Activated CD4-positive, alpha-beta T cell treated with anti-CD3 and anti-CD28 coated beads for 4 hours (primary cell): ENCODE measurements at regions not wholly inside any gene's neighbourhood (a gene's known extent, or its start where the extent isn't known, plus 50 kb on each side); places are given as distances from the start of the nearest gene placed in this dataset.
"Not testable (repeated sequence)": the region's sequence is repeated elsewhere in the genome, so short reads cannot be mapped to it uniquely, and the experiment has no call there.

Source experiments
- DNase-seq, 2 donors: peaks; one replicate each; pipeline ENCODE4 v3.0.0-alpha.2; 2020

- not testable (repeated sequence) for DNase-seq
Measured at GRCh38 chr7:6939896-6940295, 113.8 kb upstream of the CCZ1B start.

DNA sequence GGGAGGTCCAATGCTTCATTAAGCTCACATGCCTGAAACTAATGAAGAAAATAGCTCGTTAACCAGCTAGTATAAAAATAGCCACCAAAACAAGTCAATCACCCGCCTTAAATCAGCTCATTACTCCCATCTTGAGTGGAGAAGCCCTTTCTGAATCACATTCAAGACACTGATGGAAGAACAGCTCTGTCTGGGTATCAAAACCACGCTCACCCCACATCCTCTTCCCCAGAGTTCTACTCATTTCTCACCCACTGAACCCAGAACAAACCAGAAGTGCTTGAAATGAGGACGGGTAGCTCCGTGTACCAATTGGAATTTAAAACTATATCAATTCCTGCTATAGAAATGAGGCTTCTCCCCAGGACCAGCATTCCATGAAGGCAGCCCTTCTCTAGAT, 120.8 kb upstream of the CCZ1B start:
- not testable (repeated sequence) for DNase-seq

DNA sequence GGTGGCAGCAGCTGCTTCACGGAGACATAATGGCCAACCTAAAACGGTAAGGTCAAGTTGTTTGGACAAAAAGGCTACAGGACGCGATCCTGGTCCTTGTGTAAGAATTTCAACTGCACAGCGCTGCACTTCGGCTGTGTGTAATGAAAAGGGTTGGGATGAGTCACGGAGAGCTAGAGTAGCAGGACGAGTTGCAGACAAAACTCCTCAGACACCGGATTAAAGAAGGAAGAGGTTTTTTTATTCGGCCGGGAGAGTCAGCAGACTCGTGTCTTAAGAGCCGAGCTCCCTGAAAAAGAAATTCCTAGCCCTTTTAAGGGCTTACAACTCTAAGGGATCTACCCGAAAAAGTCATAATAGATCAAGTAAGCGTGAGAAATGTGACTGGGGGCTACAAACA, 124.2 kb upstream of the CCZ1B start:
- DNase-seq = not testable (repeated sequence)

GRCh38 chr7:6951553-6951952, 125.5 kb upstream of the CCZ1B start:
- DNase-seq = not testable (repeated sequence)

DNA sequence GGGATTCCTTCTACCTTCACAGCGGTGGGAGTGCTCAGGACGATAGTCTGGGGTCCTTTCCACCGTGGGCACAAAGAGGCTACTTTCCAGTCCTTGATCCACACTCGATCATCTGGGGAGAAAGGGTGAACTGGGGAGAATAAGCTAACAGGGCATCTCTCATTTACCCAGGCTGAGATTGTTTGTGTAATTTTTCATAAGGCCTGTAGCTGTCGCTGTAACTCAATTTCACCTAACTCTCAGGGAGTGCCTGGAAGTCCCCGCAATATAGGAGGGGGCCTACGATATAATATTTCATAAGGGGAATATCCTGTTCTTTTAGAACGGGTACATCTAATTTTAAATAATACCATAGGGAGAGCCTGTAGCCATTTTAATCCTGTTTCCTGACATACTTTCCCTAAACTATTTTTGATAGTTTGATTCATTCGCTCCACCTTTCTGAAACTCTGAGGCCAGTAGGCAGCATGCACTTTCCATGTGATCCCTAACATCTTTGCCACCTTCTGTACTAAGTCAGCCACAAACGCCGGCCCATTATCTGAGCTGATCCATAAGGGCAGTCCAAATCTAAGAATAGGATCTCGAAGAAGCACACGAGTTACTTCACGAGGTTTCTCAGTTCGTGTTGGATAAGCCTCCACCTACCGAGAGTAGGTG, 127.2 kb upstream of the CCZ1B start:
- not testable (repeated sequence) for DNase-seq

DNA sequence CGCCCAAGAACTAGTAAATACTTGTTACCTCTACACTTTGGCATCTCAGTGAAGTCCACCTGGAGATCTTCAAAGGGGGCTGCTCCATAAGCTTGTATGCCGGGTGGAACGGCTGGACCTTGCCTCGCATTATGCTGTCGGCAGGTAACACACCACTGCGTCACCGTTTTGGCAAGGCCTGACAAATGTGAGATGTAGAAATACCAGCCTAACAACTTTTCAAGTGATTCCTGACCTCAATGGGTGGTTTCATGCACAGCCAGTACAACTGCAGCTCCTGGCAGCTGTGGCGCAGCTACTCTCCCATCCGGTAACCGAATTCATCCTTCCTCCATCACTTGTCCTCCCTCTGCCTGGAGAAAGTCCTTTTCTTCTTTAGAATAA, 127.7 kb upstream of the CCZ1B start:
- not testable (repeated sequence) for DNase-seq

- DNase-seq = not testable (repeated sequence)
Measured at GRCh38 chr7:6955385-6955784, 129.3 kb upstream of the CCZ1B start.

GRCh38 chr7:6955990-6956566, 130.0 kb upstream of the CCZ1B start:
- not testable (repeated sequence) for DNase-seq

DNA sequence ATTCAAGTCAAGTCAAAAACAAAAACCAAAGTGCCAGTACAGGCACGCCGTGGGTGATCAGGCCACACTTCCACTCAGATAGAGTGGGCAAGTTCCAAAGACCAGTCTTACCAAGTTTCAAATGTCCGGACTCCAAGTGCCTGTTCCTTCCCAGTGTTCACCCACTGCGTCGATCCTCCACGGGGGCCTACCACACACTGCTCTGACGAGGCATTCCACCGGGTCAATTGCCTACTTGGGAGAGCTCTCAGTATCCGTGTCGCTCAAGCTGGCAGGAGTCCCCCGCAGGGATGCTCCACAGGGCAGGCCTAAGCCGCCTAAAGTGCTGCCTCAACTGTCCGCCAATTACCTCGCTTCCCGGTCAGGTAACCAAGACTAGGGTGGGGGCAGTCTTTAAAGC, 132.3 kb upstream of the CCZ1B start:
- not testable (repeated sequence) for DNase-seq

GRCh38 chr7:6959942-6960341, 133.9 kb upstream of the CCZ1B start:
- DNase-seq = not testable (repeated sequence)

- DNase-seq = not testable (repeated sequence)
Measured at GRCh38 chr7:6962871-6963270, 136.8 kb upstream of the CCZ1B start.

- DNase-seq = peak; percentile 53 to 62
Measured at GRCh38 chr7:6965051-6965450, 139.0 kb upstream of the CCZ1B start.

- not testable (repeated sequence) for DNase-seq
Measured at GRCh38 chr7:6970180-6970579, 144.1 kb upstream of the CCZ1B start.

DNA sequence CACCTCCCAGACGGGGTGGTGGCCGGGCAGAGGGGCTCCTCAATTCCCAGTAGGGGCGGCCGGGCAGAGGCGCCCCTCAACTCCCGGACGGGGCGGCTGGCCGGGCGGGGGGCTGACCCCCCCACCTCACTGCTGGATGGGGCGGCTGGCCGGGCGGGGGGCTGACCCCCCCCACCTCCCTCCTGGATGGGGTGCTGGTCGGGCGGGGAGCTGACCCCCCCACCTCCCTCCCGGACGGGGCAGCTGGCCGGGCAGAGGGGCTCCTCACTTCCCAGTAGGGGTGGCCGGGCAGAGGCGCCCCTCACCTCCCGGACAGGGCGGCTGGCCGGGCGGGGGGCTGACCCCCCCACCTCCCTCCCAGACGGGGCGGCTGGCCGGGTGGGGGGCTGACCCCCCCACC, 148.8 kb upstream of the CCZ1B start:
- not testable (repeated sequence) for DNase-seq

DNA sequence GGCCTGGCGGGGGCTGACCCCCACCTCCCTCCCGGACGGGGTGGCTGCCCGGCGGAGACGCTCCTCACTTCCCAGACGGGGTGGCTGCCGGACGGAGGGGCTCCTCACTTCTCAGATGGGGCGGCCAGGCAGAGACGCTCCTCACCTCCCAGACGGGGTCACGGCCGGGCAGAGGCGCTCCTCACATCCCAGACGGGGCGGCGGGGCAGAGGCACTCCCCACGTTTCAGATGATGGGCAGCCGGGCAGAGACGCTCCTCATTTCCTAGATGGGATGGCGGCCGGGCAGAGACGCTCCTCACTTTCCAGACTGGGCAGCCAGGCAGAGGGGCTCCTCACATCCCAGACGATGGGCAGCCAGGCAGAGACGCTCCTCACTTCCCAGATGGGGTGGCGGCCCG, 149.3 kb upstream of the CCZ1B start:
- DNase-seq = not testable (repeated sequence)

- not testable (repeated sequence) for DNase-seq
Measured at GRCh38 chr7:6977368-6977767, 151.3 kb upstream of the CCZ1B start.

GRCh38 chr7:6978326-6978725, 152.3 kb upstream of the CCZ1B start:
- not testable (repeated sequence) for DNase-seq

- not testable (repeated sequence) for DNase-seq
Measured at GRCh38 chr7:6979456-6979855, 153.4 kb upstream of the CCZ1B start.

- DNase-seq = not testable (repeated sequence)
Measured at GRCh38 chr7:6982375-6982774, 156.3 kb upstream of the CCZ1B start.

GRCh38 chr7:6986892-6987291, 160.8 kb upstream of the CCZ1B start:
- DNase-seq = not testable (repeated sequence)

GRCh38 chr7:6988608-6989007, 162.5 kb upstream of the CCZ1B start:
- not testable (repeated sequence) for DNase-seq

DNA sequence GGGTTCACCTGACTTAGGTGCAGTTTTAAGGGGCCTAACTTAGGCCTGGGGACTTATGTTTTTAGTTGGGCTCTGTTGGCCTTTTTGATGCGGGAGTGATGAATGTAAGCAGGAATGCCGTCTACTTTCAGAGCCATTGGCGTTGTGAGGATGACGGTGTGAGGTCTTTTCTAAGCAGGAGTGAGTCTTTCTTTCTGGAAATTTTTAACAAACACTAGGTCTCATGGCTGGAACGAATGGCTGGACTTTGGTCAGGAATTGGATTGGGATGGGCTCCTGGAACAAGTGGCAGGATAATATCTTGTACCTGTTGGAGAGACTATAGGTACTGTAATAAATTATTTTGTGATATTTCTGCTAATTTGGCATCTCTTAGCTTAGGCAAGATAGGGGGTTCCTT, 163.9 kb upstream of the CCZ1B start:
- not testable (repeated sequence) for DNase-seq

DNA sequence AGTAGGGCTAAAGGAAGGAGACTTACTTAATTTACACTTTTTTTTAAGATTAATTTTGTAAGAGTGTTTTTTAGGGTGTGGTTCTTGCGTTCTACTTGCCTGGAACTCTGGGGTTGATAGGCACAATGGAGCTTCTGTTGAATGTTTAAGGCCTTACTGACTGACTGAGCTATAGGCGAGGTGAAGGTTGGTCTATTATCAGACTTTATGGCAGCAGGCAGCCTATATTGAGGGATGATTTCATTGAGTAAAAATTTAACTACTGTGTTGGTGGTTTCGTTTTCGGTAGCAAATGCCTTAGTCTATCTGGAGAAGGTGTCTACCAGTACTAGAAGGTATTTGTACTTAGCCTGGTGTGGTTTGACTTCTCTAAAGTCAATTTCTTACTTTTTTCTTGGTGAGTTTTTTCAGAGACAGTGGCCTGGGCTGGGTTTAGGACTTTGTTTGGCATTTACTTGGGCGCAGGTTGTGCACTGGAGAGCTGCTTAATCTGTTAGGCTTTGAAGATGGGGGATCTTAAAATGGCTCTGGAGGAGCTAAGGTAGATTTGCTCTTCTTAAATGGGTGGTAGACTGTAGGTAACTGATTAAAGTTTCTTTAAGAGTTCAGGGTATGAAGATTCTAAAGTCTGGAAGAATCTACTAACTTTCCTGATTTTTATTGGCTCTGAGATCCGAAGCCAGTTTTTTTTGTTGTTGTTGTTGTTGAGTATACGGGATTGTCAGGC, 164.5 kb upstream of the CCZ1B start:
- DNase-seq = not testable (repeated sequence)

GRCh38 chr7:6991169-6991611, 165.1 kb upstream of the CCZ1B start:
- peak; percentile 51 to 56 for DNase-seq
